Fibroblast of peridontal ligament (primary cell): ENCODE measurements at regions not wholly inside any gene's neighbourhood (a gene's known extent, or its start where the extent isn't known, plus 50 kb on each side); places are given as distances from the start of the nearest gene placed in this dataset.
"Not testable (repeated sequence)": the region's sequence is repeated elsewhere in the genome, so short reads cannot be mapped to it uniquely, and the experiment has no call there.

Experiments used
- DNase-seq: peaks from one replicate; pipeline ENCODE4 v3.0.0-alpha.2; 2010; ENCODE audit errors: extremely low read depth

GRCh38 chr9:2394087-2394741 is 227.4 kb upstream of the VLDLR start:
- not testable (repeated sequence) for DNase-seq

- no peak for DNase-seq
Observed at GRCh38 chr9:2395814-2396612, 225.6 kb upstream of the VLDLR start.

GRCh38 chr9:2396622-2397285 is 224.8 kb upstream of the VLDLR start:
- DNase-seq, result no peak

GRCh38 chr9:2397875-2398274 is 223.7 kb upstream of the VLDLR start:
- DNase-seq, result not testable (repeated sequence)

- not testable (repeated sequence) for DNase-seq
Observed at GRCh38 chr9:2401746-2402145, 219.8 kb upstream of the VLDLR start.

- DNase-seq, result no peak
Observed at GRCh38 chr9:2403701-2404100, 217.9 kb upstream of the VLDLR start.

- DNase-seq, result no peak
Observed at GRCh38 chr9:2406252-2406651, 215.3 kb upstream of the VLDLR start.

GRCh38 chr9:2407450-2407849 is 214.1 kb upstream of the VLDLR start:
- no peak for DNase-seq

- DNase-seq, result peak; percentile 2
Observed at GRCh38 chr9:2411459-2412215, 209.9 kb upstream of the VLDLR start.

GRCh38 chr9:2413160-2413805 is 208.3 kb upstream of the VLDLR start:
- no peak for DNase-seq

- DNase-seq, result no peak
Observed at GRCh38 chr9:2414465-2414864, 207.1 kb upstream of the VLDLR start.

GRCh38 chr9:2415326-2415725 is 206.3 kb upstream of the VLDLR start:
- DNase-seq, result no peak

GRCh38 chr9:2417730-2418129 is 203.9 kb upstream of the VLDLR start:
- DNase-seq, result no peak

- peak; percentile 23 for DNase-seq
Observed at GRCh38 chr9:2418619-2419018, 203.0 kb upstream of the VLDLR start.

- DNase-seq, result no peak
Observed at GRCh38 chr9:2419347-2419746, 202.2 kb upstream of the VLDLR start.

- no peak for DNase-seq
Observed at GRCh38 chr9:2420543-2420942, 201.0 kb upstream of the VLDLR start.

- no peak for DNase-seq
Observed at GRCh38 chr9:2424619-2425033, 197.0 kb upstream of the VLDLR start.

GRCh38 chr9:2425676-2426075 is 195.9 kb upstream of the VLDLR start:
- no peak for DNase-seq

- no peak for DNase-seq
Observed at GRCh38 chr9:2427120-2427891, 194.3 kb upstream of the VLDLR start.

GRCh38 chr9:2439957-2440356 is 181.6 kb upstream of the VLDLR start:
- no peak for DNase-seq

GRCh38 chr9:2443933-2444332 is 177.7 kb upstream of the VLDLR start:
- not testable (repeated sequence) for DNase-seq
